Liver (tissue), 7 donors: ENCODE measurements at regions not wholly inside any gene's neighbourhood (a gene's known extent, or its start where the extent isn't known, plus 50 kb on each side); places are given as distances from the start of the nearest gene placed in this dataset.

Experiments used
- DNase-seq: peaks from one replicate; pipeline ENCODE4 v3.0.0-alpha.2; 2017; ENCODE audit warnings: low spot score
- H3K27ac ChIP-seq, 2 donors: one replicate each; pipeline ENCODE4 v1.7.0; 2013; ENCODE audit warnings: inconsistent platforms in 2 of 2, low read length in 2 of 2, control low read depth in 1 of 2, low read depth in 1 of 2, mild to moderate bottlenecking in 1 of 2
- H3K27me3 ChIP-seq, 4 donors: one replicate each; pipeline versions ENCODE4 v1.6.1 to v1.7.0; 2013; ENCODE audit warnings: low read length in 3 of 4, inconsistent platforms in 1 of 4, mild to moderate bottlenecking in 1 of 4, moderate library complexity in 1 of 4; ENCODE audit not compliant: control insufficient read depth in 4 of 4, insufficient read depth in 4 of 4
- H3K36me3 ChIP-seq, 4 donors: one replicate each; pipeline versions ENCODE4 v1.6.1 to v1.7.0; 2013; ENCODE audit warnings: low read length in 3 of 4, mild to moderate bottlenecking in 3 of 4, low read depth in 1 of 4, moderate library complexity in 1 of 4; ENCODE audit not compliant: control insufficient read depth in 4 of 4, insufficient read depth in 3 of 4
- H3K4me1 ChIP-seq, 4 donors: one replicate each; pipeline versions ENCODE4 v1.6.1 to v1.7.0; 2013; ENCODE audit warnings: low read length in 3 of 4, mild to moderate bottlenecking in 3 of 4, moderate library complexity in 1 of 4; ENCODE audit not compliant: control insufficient read depth in 4 of 4, insufficient read depth in 4 of 4
- H3K4me3 ChIP-seq, 3 donors: one replicate each; pipeline versions ENCODE4 v1.6.1 to v1.7.0; 2013; ENCODE audit warnings: low read length in 3 of 3, control low read depth in 1 of 3, low read depth in 1 of 3, mild to moderate bottlenecking in 1 of 3
- H3K9ac ChIP-seq, 2 donors: one replicate each; pipeline ENCODE4 v1.7.0; 2013; ENCODE audit warnings: low read length in 2 of 2, mild to moderate bottlenecking in 2 of 2, moderate library complexity in 2 of 2, control low read depth in 1 of 2, low read depth in 1 of 2
- H3K9me3 ChIP-seq, 4 donors: one replicate each; pipeline versions ENCODE4 v1.6.1 to v1.7.0; 2013; ENCODE audit warnings: low read length in 3 of 4; ENCODE audit not compliant: control insufficient read depth in 4 of 4
- ATF3 ChIP-seq: IDR thresholded peaks from 2 replicates; pipeline ENCODE4 v1.6.1; 2016; ENCODE audit warnings: antibody characterized with exemption
- FOXA1 ChIP-seq: IDR thresholded peaks from 2 replicates; pipeline ENCODE4 v1.6.1; 2016; ENCODE audit warnings: antibody characterized with exemption
- HNF4G ChIP-seq: IDR thresholded peaks from 2 replicates; pipeline ENCODE4 v1.6.1; 2016; ENCODE audit warnings: antibody characterized with exemption
- JUND ChIP-seq, 2 donors: IDR thresholded peaks; 2 replicates each; pipeline ENCODE4 v1.6.1; 2016; ENCODE audit warnings: antibody characterized with exemption in 2 of 2
- RAD21 ChIP-seq, 2 donors: IDR thresholded peaks; 2 replicates each; pipeline ENCODE4 v1.6.1; 2016; ENCODE audit warnings: antibody characterized with exemption in 2 of 2, mild to moderate bottlenecking in 2 of 2
- SP1 ChIP-seq: IDR thresholded peaks from 2 replicates; pipeline ENCODE4 v1.6.1; 2018; ENCODE audit warnings: antibody characterized with exemption, mild to moderate bottlenecking
- TAF1 ChIP-seq: conservative IDR thresholded peaks from 2 replicates; pipeline ENCODE4 v1.6.1; 2016; ENCODE audit warnings: antibody characterized with exemption, mild to moderate bottlenecking
- YY1 ChIP-seq: IDR thresholded peaks from 2 replicates; pipeline ENCODE4 v1.6.1; 2016; ENCODE audit warnings: antibody characterized with exemption, mild to moderate bottlenecking
- WGBS: extraction: QIAGEN DNeasy Blood & Tissue Kit; methylation state at CpG from one replicate; pipeline ENCODE4 v1.1.7; 2013; 5-methylcytosine and 5-hydroxymethylcytosine counted together
- TF ChIP-seq, protein P1 (sequence below): IDR thresholded peaks from 2 replicates; pipeline ENCODE4 v1.6.1; 2016; ENCODE audit warnings: antibody characterized with exemption, mild to moderate bottlenecking
- TF ChIP-seq, protein P2 (sequence below): IDR thresholded peaks from 2 replicates; pipeline ENCODE4 v1.6.1; 2016; ENCODE audit warnings: antibody characterized with exemption
- TF ChIP-seq, protein P3 (sequence below): IDR thresholded peaks from 2 replicates; pipeline ENCODE4 v1.6.1; 2016; ENCODE audit warnings: antibody characterized with exemption
- donor health status: healthy.
- donor health status: healthy.
- donor health status: healthy.
- donor health status: healthy.

DNA sequence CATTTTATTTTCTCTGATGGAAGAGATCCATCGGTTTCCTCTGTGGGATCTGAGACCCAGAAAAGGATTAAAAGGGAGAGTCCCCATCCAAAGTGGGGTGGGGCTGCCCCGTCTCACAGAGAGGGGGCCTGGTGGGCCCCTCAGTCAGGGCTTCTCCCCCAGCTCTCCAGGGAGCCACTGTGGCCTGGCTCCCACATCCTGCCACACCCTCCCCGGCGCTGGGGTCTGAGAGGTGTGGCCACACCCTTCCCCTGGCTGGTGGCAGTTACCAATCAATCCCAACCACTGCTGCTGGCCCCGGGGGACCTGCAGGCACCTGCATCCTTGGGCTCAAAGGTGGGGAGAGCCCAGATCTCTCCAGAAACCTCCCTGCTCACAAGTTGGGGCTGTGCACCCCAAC is 161.8 kb upstream of the IQSEC1 start:
- Histone ChIP-seq H3K36me3 (no peaks in the 10 kb centered on the region), H3K9ac (no peak overlapping the region), H3K27ac (no peak overlapping the region), H3K9me3 (no peaks in the 10 kb centered on the region), H3K4me3 (no peak overlapping the region), H3K27me3 (no peaks in the 10 kb centered on the region), H3K4me1 (no peaks in the 10 kb centered on the region)
- no peak for DNase-seq
- no peak for TF ChIP-seq FOXA1
- TF ChIP-seq, protein P1, sequence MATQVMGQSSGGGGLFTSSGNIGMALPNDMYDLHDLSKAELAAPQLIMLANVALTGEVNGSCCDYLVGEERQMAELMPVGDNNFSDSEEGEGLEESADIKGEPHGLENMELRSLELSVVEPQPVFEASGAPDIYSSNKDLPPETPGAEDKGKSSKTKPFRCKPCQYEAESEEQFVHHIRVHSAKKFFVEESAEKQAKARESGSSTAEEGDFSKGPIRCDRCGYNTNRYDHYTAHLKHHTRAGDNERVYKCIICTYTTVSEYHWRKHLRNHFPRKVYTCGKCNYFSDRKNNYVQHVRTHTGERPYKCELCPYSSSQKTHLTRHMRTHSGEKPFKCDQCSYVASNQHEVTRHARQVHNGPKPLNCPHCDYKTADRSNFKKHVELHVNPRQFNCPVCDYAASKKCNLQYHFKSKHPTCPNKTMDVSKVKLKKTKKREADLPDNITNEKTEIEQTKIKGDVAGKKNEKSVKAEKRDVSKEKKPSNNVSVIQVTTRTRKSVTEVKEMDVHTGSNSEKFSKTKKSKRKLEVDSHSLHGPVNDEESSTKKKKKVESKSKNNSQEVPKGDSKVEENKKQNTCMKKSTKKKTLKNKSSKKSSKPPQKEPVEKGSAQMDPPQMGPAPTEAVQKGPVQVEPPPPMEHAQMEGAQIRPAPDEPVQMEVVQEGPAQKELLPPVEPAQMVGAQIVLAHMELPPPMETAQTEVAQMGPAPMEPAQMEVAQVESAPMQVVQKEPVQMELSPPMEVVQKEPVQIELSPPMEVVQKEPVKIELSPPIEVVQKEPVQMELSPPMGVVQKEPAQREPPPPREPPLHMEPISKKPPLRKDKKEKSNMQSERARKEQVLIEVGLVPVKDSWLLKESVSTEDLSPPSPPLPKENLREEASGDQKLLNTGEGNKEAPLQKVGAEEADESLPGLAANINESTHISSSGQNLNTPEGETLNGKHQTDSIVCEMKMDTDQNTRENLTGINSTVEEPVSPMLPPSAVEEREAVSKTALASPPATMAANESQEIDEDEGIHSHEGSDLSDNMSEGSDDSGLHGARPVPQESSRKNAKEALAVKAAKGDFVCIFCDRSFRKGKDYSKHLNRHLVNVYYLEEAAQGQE: no peak
- no peak for TF ChIP-seq RAD21 (IDR thresholded peaks at IDR 0.05)
- TF ChIP-seq ATF3: no peak
- no peak for TF ChIP-seq JUND (IDR thresholded peaks at IDR 0.05)
- no peak for TF ChIP-seq HNF4G
- WGBS: 62% methylated on average over 5 of the region's 5 CpGs

DNA sequence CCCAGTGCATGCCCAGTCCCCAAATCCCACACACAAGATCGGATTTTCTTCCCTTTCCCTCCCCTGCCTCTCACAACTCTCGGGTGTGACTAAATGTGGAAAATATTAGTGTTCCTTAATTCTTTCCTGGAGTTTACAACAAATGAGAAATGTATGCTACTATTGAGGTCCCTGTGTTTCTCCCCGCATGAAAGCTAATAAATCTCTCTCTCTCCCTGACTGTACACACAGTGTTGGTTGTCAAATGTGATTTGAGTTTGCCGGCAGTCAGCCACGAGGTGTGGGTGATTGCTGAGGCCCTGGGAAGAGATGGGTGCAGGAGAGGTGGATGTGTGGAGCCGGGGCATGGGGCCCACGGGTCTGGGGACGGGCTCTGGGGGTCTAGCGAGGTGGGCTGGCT is 161.4 kb upstream of the IQSEC1 start:
- Histone ChIP-seq H3K9me3 (no peaks in the 10 kb centered on the region), H3K9ac (no peak overlapping the region), H3K4me1 (no peaks in the 10 kb centered on the region), H3K36me3 (no peaks in the 10 kb centered on the region), H3K27me3 (no peaks in the 10 kb centered on the region), H3K27ac (no peak overlapping the region), H3K4me3 (no peak overlapping the region)
- WGBS: 70% methylated on average over 9 of the region's 9 CpGs
- no peak for DNase-seq
- TF ChIP-seq HNF4G: no peak
- TF ChIP-seq TAF1: no peak
- TF ChIP-seq, protein P2, sequence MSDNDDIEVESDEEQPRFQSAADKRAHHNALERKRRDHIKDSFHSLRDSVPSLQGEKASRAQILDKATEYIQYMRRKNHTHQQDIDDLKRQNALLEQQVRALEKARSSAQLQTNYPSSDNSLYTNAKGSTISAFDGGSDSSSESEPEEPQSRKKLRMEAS: no peak
- TF ChIP-seq SP1: no peak
- no peak for TF ChIP-seq YY1
- TF ChIP-seq, protein P3, sequence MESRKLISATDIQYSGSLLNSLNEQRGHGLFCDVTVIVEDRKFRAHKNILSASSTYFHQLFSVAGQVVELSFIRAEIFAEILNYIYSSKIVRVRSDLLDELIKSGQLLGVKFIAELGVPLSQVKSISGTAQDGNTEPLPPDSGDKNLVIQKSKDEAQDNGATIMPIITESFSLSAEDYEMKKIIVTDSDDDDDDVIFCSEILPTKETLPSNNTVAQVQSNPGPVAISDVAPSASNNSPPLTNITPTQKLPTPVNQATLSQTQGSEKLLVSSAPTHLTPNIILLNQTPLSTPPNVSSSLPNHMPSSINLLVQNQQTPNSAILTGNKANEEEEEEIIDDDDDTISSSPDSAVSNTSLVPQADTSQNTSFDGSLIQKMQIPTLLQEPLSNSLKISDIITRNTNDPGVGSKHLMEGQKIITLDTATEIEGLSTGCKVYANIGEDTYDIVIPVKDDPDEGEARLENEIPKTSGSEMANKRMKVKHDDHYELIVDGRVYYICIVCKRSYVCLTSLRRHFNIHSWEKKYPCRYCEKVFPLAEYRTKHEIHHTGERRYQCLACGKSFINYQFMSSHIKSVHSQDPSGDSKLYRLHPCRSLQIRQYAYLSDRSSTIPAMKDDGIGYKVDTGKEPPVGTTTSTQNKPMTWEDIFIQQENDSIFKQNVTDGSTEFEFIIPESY: no peak
